NCI-H2227 (cell line): ENCODE measurements at regions not wholly inside any gene's neighbourhood (a gene's known extent, or its start where the extent isn't known, plus 50 kb on each side); places are given as distances from the start of the nearest gene placed in this dataset.

Experiments used
- DNase-seq: peaks from one replicate; lab custom pipeline; 2025; ENCODE audit not compliant: unreplicated experiment; lab: John Stamatoyannopoulos, UW

DNA sequence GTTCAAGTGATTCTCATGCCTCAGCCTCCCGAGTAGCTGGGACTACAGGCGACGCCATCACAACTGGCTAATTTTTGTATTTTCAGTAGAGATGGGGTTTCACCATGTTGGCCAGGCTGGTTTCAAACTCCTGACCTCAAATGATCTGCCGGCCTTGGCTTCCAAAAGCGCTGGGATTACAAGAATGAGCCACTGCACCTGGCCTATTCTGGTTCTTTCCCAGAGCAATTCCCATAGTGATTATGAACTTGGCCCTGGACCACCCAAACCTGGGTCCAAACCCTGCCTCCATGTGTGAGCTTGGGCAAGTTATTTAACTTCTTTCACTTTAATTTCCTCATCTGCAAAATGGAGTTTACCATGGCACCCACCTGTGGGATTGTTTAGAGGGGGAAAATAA lies 61.5 kb upstream of the HEPHL1 start:
- no peak for DNase-seq

DNA sequence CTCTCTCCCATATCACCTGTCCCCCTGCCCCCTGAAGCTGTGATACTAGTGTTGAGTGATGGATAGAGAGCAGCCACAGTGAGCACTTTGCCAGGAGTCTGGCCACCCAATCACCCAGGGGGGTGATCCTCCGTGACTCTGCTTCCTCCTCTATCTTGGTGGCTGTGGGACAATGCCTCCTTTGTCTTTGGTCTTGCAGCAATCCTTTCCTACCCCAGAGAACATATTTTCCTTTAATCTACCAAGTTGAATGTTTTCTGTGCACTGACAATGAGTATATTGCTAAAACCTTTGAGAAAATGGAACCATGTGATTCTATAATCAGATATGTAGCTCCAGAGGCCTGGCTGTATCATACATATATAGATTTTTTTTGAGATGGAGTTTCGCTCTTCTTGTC lies 58.1 kb upstream of the HEPHL1 start:
- DNase-seq, result no peak

DNA sequence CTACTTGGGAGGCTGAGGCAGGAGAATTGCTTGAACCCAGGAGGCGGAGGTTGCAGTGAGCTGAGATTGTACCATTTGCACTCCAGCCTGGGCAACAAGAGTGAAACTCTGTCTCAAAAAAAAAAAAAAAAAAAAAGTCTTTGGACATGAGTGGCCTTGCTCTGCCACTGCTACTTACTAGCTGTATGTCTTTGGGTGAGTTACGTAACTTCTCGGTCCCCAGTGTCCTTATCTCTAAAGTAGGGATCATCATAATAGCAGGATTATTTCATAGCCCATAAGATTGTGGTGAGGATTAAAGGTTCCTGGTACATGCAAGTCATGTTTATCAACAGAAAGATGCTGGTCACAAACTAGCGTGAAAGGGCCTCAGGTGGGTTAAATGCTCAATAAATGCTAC lies 53.9 kb upstream of the HEPHL1 start:
- DNase-seq, result no peak

- DNase-seq, result no peak
These were observed 53.2 kb upstream of the HEPHL1 start for GRCh38 chr11:93967944-93968343.

GRCh38 chr11:93969925-93970922 lies 50.9 kb upstream of the HEPHL1 start:
- no peak for DNase-seq
